NT2/D1 (cell line): ENCODE measurements at regions not wholly inside any gene's neighbourhood (a gene's known extent, or its start where the extent isn't known, plus 50 kb on each side); places are given as distances from the start of the nearest gene placed in this dataset.
"Not testable (repeated sequence)": the region's sequence is repeated elsewhere in the genome, so short reads cannot be mapped to it uniquely, and the experiment has no call there.

Experiments used
- DNase-seq: peaks from one replicate; pipeline ENCODE4 v3.0.0-alpha.2; 2011; ENCODE audit warnings: low read depth, low spot score
- H3K27me3 ChIP-seq: 2 replicates; pipeline ENCODE4 v1.6.0; 2011; ENCODE audit warnings: mild to moderate bottlenecking; ENCODE audit not compliant: insufficient read length, insufficient read depth
- H3K36me3 ChIP-seq: 2 replicates; pipeline ENCODE4 v1.6.1; 2011; ENCODE audit warnings: mild to moderate bottlenecking, low read length, mixed read lengths; ENCODE audit not compliant: insufficient read depth, insufficient read length
- H3K4me1 ChIP-seq: 2 replicates; pipeline ENCODE4 v1.5.1; 2011; ENCODE audit not compliant: insufficient read depth, insufficient read length
- H3K4me3 ChIP-seq: 2 replicates; pipeline ENCODE4 v1.5.1; 2011; ENCODE audit warnings: low read depth; ENCODE audit not compliant: insufficient read length
- H3K9ac ChIP-seq: 2 replicates; pipeline ENCODE4 v1.6.0; 2011; ENCODE audit warnings: low read depth; ENCODE audit not compliant: insufficient read length
- H3K9me3 ChIP-seq: 2 replicates; pipeline ENCODE4 v1.5.1; 2011; ENCODE audit warnings: mild to moderate bottlenecking, low read length; ENCODE audit not compliant: insufficient read depth
- SUZ12 ChIP-seq: IDR thresholded peaks from 2 replicates; pipeline ENCODE4 v1.6.1; 2011; ENCODE audit not compliant: insufficient read length, insufficient read depth; ENCODE audit errors: extremely low read depth
- YY1 ChIP-seq: IDR thresholded peaks from 2 replicates; pipeline ENCODE4 v1.6.1; 2011; ENCODE audit not compliant: insufficient read length, insufficient read depth
- ZNF274 ChIP-seq: IDR thresholded peaks from 2 replicates; pipeline ENCODE4 v1.6.1; 2011; ENCODE audit warnings: mild to moderate bottlenecking, low read depth, low read length

DNA sequence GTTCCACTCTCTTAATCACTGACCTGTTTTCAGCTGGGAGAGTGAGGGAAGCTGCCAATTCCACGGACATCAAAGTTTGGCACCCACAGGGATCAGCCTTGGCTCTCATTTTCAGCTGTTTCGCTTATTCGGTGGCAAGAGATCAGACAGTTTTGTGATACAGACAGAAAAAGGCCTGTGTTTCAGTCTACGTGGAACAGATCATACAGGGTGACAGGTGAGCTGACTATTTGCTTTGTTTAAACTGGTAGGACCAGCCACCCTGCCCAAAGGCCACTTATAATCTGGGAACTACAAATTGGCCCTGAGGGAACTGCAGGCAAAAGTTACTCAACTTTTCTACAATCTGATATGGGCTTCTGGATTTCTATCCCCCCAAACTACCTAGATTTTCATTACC lies 128.6 kb downstream of the ZNF467 start:
- Histone ChIP-seq H3K36me3 (no peaks in the 10 kb centered on the region), H3K4me1 (no peaks in the 10 kb centered on the region), H3K4me3 (no peak overlapping the region), H3K9ac (no peak overlapping the region), H3K9me3 (no peaks in the 10 kb centered on the region), H3K27me3 (no peaks in the 10 kb centered on the region)
- no peak for DNase-seq
- TF ChIP-seq SUZ12 (no peak), ZNF274 (no peak), YY1 (no peak)

DNA sequence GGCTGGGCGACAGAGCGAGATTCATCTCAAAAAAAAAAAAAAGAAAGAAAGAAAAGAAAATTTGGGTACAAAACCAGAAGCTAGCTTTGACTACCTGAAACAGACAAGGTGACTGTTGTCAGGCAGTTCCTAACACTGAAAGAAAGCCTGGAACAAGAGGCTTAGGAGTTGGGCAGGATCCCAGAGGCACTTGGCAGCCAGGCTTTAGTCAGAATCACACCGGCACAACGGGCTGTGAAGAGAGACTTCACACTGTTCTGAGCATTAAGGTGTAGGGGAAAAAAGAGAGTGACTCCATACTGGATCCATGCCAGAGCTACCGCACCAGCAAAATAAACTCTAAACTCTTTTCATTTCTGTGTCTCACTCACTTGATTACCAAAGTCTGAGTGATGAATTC lies 130.8 kb downstream of the ZNF467 start:
- TF ChIP-seq SUZ12 = no peak
- no peak for TF ChIP-seq ZNF274
- TF ChIP-seq YY1 = no peak
- no peak for DNase-seq
- H3K9me3 ChIP-seq = no peaks in the 10 kb centered on the region
- H3K4me3 ChIP-seq = no peak overlapping the region
- H3K9ac ChIP-seq = no peak overlapping the region
- peaks cover 6% of the 10 kb centered on the region for H3K27me3 ChIP-seq
- no peaks in the 10 kb centered on the region for H3K36me3 ChIP-seq
- H3K4me1 ChIP-seq = no peaks in the 10 kb centered on the region

DNA sequence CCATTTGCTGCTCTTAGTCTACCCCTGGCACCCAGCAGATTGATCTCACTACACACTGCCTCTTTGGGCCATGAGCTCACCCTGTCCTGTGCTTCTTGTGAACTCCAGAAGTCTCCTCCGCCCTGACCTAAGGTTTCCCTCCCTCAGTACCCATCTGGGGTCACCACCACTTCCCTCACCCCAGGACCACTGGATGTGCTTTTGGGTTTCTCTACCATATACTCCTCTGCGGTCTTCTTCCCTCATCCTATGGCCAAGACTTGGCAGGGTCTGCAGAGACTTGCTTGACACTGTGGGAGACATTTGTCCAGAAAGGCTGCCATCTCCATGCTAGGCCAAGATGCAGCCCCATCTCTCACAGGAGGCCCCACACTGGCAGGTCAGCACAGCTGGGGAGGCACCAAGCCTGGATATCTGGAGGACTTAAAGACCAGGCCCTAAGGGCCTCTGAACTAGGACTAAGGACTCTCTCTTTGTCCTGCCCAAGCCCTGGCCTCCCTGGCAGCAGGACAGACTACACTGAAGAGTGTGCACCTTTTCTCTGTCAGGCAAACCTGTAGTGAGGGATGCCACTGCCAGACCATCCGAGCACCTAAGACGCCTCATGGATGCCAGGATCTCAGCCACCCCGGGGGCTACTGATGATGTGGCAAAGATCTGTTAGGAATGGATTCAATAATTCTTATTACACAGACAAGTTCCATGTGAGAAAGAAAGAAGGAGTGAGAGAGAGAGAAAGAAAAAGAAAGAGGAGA lies 134.6 kb downstream of the ZNF467 start:
- H3K9ac ChIP-seq = no peak overlapping the region
- no peaks in the 10 kb centered on the region for H3K4me1 ChIP-seq
- TF ChIP-seq ZNF274 (no peak), YY1 (no peak), SUZ12 (no peak)
- H3K9me3 ChIP-seq = no peaks in the 10 kb centered on the region
- H3K36me3 ChIP-seq = no peaks in the 10 kb centered on the region
- DNase-seq = no peak
- H3K4me3 ChIP-seq = no peak overlapping the region
- peaks cover 7% of the 10 kb centered on the region for H3K27me3 ChIP-seq

- Histone ChIP-seq H3K9ac (no peak overlapping the region), H3K4me3 (no peak overlapping the region), H3K27me3 (peaks cover 7% of the 10 kb centered on the region), H3K36me3 (no peaks in the 10 kb centered on the region), H3K9me3 (no peaks in the 10 kb centered on the region), H3K4me1 (no peaks in the 10 kb centered on the region)
- no peak for DNase-seq
- TF ChIP-seq YY1 = no peak
- TF ChIP-seq SUZ12 = no peak
These were observed 135.3 kb downstream of the ZNF467 start for GRCh38 chr7:149637911-149638565.

GRCh38 chr7:149635561-149636329 lies 137.6 kb downstream of the ZNF467 start:
- H3K9me3 ChIP-seq = no peaks in the 10 kb centered on the region
- TF ChIP-seq ZNF274 = no peak
- no peak for TF ChIP-seq YY1
- TF ChIP-seq SUZ12 = no peak
- H3K4me1 ChIP-seq = no peaks in the 10 kb centered on the region
- H3K4me3 ChIP-seq = no peak overlapping the region
- DNase-seq = no peak
- H3K36me3 ChIP-seq = no peaks in the 10 kb centered on the region
- H3K27me3 ChIP-seq = peaks cover 13% of the 10 kb centered on the region
- H3K9ac ChIP-seq = no peak overlapping the region

- TF ChIP-seq ZNF274 (no peak), SUZ12 (no peak), YY1 (no peak)
- DNase-seq = no peak
- H3K27me3 ChIP-seq = peaks cover 13% of the 10 kb centered on the region
These were observed 136.7 kb upstream of the ZNF746 start for GRCh38 chr7:149633976-149634945.

DNA sequence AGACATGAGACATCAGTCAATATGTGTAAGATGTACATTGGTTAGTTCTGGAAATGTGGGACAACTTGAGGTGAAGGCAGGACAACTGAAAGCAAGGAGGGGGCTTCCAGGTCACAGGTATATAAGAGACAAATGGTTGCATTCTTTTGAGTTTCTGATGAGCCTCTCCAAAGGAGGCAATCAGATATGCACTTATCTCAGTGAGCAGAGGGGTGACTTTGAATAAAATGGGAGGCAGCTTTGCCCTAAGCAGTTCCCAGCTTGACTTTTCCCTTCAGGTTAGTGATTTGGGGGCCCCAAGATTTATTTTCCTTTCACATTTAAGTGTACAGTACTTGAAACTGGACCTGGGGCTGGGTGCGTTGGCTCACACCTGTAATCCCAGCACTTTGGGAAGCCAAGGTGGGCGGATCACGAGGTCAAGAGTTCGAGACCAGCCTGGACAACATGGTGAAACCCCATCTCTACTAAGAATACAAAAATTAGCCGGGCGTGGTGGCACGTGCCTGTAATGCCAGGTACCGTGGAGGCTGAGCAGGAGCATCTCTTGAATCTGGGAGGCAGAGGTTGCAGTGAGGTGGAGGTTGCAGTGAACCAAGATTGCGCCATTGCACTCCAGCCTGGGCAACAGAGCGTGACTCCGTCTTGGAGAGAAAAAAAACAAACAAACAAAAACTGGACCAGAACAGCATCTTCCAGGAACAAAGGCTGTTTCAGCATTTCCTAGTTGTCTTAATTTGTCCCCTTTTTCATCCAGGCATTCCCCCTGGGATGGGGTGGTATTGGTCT lies 130.9 kb upstream of the ZNF746 start:
- not testable (repeated sequence) for H3K4me1 ChIP-seq, DNase-seq, H3K27me3 ChIP-seq

More at GRCh38 chr7:149633976-149634945, 136.7 kb upstream of the ZNF746 start:
- H3K9ac ChIP-seq = no peak overlapping the region
- H3K4me1 ChIP-seq = no peaks in the 10 kb centered on the region
- no peak overlapping the region for H3K4me3 ChIP-seq
- no peaks in the 10 kb centered on the region for H3K36me3 ChIP-seq
- no peaks in the 10 kb centered on the region for H3K9me3 ChIP-seq

More for the DNA sequence above, 130.9 kb upstream of the ZNF746 start:
- not testable (repeated sequence) for H3K9me3 ChIP-seq, H3K4me3 ChIP-seq, H3K36me3 ChIP-seq, H3K9ac ChIP-seq
